Stimulated activated effector memory CD8-positive, alpha-beta T cell treated with anti-CD3 and anti-CD28 coated beads, Interleukin-12 subunit alpha, Interleukin-12 subunit beta, amount 100 ng/mL, for 72 hours (primary cell): ENCODE measurements at regions not wholly inside any gene's neighbourhood (a gene's known extent, or its start where the extent isn't known, plus 50 kb on each side); places are given as distances from the start of the nearest gene placed in this dataset.

Experiments
- ATAC-seq: fragments of 150-1000 bp; cut with Tn5 transposase; 2 replicates; pipeline ENCODE4 v1.10.0; 2021
- DNase-seq, 2 donors: peaks; one replicate each; pipeline ENCODE4 v3.0.0; 2021 to 2022; ENCODE audit warnings: low spot score in 2 of 2
- H3K27ac Mint-ChIP-seq: one replicate; pipeline ENCODE4 v1.8.0; 2022; ENCODE audit warnings: mild to moderate bottlenecking, mixed read lengths
- H3K36me3 Mint-ChIP-seq: one replicate; pipeline ENCODE4 v1.8.0; 2022; ENCODE audit warnings: mild to moderate bottlenecking, mixed read lengths
- H3K4me1 Mint-ChIP-seq: one replicate; pipeline ENCODE4 v1.8.0; 2022; ENCODE audit warnings: mixed read lengths
- H3K4me3 Mint-ChIP-seq: one replicate; pipeline ENCODE4 v1.8.0; 2022; ENCODE audit warnings: mild to moderate bottlenecking, mixed read lengths
- H3K9me3 Mint-ChIP-seq: one replicate; pipeline ENCODE4 v1.8.0; 2022; ENCODE audit warnings: mixed read lengths

DNA sequence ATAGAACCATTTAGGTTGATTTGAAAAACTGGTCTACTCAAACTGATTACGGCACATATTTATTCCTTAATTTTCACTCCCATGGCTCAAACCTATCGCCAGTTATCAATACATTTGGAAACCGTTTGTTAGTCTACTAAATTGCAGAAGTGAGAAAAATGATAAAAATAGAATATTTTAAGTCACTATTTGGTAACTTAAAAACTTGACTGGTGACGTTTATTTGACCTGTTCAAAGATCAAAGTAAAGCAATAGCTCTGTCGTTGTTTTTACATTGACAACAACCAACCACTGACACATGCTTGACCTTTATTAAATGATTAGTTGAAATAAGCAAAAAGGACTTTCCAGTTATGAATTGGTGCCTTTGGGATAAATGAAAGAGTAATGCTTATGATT lies 402.9 kb upstream of the MAP3K7 start:
- Mint-ChIP-seq H3K4me3 (no peak overlapping the region), H3K9me3 (no peaks in the 10 kb centered on the region)

DNA sequence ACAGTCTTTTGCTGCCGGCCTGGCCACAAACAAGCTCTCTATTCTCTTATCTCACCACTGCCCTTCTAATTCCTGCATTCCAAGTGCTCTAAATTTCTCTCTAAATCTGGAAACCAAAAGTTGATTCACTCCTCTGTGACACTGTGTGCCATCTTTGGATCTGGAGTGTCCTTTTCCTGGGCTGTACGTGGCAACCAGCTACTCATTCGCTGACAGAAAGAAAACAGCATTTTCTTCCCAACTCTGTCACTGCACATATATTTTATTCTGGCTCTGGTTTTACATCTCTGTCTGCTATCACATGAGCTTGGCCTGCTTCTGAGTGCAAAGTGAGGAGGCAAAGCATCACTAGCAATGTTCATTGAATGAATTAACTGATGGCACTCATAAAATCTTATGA lies 397.2 kb upstream of the MAP3K7 start:
- ATAC-seq (no peak), DNase-seq (no peak)
- no peaks in the 10 kb centered on the region for H3K4me1 Mint-ChIP-seq
- no peaks in the 10 kb centered on the region for H3K9me3 Mint-ChIP-seq
- H3K4me3 Mint-ChIP-seq: no peak overlapping the region
- H3K36me3 Mint-ChIP-seq: no peaks in the 10 kb centered on the region
- H3K27ac Mint-ChIP-seq: no peak overlapping the region

More for the DNA sequence above, 402.9 kb upstream of the MAP3K7 start:
- H3K4me1 Mint-ChIP-seq: no peaks in the 10 kb centered on the region
- no peak for ATAC-seq
- no peaks in the 10 kb centered on the region for H3K36me3 Mint-ChIP-seq
- no peak overlapping the region for H3K27ac Mint-ChIP-seq
- no peak for DNase-seq

DNA sequence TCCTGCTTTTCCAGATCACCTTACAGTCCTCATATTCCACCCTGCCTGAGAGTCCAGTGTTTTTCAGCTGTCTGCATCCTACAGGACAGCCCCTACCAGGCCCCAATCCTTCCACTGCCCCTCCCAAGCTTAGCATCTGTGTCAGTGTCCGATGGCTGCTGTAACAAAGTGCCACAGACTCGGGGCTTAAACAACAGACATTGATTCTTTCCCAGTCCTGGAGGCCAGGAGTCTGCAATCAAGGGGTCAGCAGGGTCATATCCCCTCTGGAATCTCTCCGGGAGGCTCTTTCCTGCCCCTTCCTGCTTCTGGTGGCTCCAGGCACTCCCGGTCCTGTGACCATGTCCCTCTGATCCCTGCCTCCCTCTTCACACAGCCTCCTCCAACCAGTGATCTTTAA lies 396.6 kb upstream of the MAP3K7 start:
- DNase-seq: no peak
- Mint-ChIP-seq H3K9me3 (no peaks in the 10 kb centered on the region), H3K36me3 (no peaks in the 10 kb centered on the region), H3K4me3 (no peak overlapping the region), H3K27ac (no peak overlapping the region), H3K4me1 (no peaks in the 10 kb centered on the region)
- peak; percentile 8 for ATAC-seq

DNA sequence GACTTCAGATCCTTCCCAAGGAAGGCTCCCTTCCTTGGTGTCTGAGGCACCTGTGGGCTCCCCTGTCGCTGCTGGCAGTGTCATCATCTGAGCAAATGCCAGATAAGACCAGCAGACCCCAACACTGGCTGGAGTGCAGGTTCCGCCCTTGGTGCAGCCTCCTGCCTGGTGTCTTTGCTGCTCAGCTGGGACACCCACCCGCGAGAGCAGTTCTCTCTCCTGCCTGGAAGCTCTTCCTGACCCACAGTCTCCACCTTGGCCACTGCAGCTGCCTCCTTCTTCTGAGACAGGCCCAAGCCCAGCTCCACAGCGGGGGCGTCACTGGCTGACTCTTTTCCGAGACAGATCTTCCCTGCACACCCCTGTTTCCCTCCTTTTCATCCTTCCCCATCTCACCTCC lies 395.7 kb upstream of the MAP3K7 start:
- H3K4me3 Mint-ChIP-seq: no peak overlapping the region
- H3K36me3 Mint-ChIP-seq: no peaks in the 10 kb centered on the region
- H3K4me1 Mint-ChIP-seq: no peaks in the 10 kb centered on the region
- H3K27ac Mint-ChIP-seq: no peak overlapping the region
- ATAC-seq (no peak), DNase-seq (no peak)
- H3K9me3 Mint-ChIP-seq: no peaks in the 10 kb centered on the region

DNA sequence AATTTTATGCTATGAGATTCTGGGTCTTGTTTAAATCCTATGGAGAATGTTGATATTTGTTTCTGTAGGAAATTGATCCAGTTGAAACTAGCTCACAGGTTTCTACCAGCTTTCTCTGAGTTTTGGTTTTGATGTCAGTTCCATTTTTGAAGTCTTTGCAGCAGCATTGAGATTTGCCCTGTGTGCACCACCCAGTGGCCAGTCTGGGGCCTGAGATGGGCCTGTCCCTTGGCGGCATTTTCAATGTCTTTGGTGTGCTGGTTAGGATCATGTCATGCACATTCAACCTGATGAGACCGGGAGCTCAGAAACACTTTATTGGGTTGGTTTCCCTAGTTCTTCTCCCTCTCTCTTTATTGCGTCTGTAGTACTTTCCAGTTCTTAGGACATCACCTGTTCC lies 395.2 kb upstream of the MAP3K7 start:
- Mint-ChIP-seq H3K9me3 (no peaks in the 10 kb centered on the region), H3K36me3 (no peaks in the 10 kb centered on the region), H3K4me3 (no peak overlapping the region), H3K4me1 (no peaks in the 10 kb centered on the region), H3K27ac (no peak overlapping the region)
- ATAC-seq: no peak
- DNase-seq: no peak

DNA sequence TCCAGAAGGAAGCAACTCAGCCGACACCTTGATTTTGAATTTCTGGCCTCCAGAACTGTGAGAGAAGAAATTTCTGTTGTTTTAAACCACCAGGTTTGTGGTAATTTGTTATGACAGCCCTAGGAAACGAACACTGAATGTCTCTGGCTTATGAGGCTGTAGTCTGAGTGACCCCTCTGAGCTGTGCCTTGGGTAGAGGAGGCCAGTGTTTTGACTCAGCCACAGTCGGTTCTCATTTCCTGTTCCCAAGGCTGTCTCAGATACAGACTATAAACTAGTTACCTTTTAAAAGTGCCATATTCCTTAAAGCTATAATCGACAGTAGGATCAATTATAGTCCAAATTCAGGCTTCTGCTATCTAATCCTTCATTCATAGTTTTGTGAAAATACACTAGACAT lies 391.2 kb upstream of the MAP3K7 start:
- DNase-seq (no peak), ATAC-seq (no peak)
- Mint-ChIP-seq H3K4me3 (no peak overlapping the region), H3K27ac (no peak overlapping the region), H3K9me3 (no peaks in the 10 kb centered on the region), H3K4me1 (no peaks in the 10 kb centered on the region), H3K36me3 (no peaks in the 10 kb centered on the region)

DNA sequence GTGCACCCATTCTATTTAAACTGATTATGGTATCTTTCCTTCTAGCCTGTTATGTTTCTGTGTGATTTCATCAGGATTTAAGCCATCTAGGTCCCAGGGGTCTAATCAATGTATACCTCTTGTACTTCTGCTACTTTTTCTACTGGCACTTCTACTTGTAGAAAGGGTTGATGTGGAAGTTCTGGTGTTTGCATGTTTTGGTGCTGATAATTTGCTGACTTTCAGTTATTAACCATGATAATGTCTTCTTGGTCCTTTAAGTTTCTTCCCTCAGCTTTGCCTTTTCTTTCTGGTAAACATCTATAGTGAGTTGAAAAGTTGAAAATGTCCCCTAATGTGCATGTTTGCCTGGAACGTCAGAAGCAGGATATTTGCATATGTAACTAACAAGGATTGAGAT lies 390.6 kb upstream of the MAP3K7 start:
- Mint-ChIP-seq H3K9me3 (no peaks in the 10 kb centered on the region), H3K27ac (no peak overlapping the region), H3K36me3 (no peaks in the 10 kb centered on the region), H3K4me1 (no peaks in the 10 kb centered on the region), H3K4me3 (no peak overlapping the region)
- no peak for DNase-seq
- no peak for ATAC-seq

DNA sequence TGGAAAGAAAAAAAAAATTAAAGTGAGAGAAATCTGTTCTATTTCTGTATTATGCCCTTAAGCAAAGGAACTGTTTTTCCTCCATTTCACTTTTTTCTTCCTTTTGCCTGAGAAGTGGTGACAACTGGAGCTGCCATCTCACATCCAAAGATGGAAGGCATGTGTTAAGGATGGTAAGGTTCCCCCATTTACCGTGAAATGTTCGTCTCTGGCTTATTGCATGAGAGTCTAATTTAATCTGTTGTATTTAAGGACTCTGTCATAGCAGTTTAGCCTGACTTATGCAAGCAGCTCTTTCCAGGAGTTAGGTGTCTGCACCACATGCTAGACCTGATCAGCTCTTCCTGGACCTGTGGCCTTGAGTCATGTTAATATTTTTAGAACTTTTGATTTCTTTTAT lies 389.5 kb upstream of the MAP3K7 start:
- Mint-ChIP-seq H3K4me3 (no peak overlapping the region), H3K9me3 (no peaks in the 10 kb centered on the region), H3K36me3 (no peaks in the 10 kb centered on the region), H3K27ac (no peak overlapping the region), H3K4me1 (no peaks in the 10 kb centered on the region)
- ATAC-seq (no peak), DNase-seq (no peak)

DNA sequence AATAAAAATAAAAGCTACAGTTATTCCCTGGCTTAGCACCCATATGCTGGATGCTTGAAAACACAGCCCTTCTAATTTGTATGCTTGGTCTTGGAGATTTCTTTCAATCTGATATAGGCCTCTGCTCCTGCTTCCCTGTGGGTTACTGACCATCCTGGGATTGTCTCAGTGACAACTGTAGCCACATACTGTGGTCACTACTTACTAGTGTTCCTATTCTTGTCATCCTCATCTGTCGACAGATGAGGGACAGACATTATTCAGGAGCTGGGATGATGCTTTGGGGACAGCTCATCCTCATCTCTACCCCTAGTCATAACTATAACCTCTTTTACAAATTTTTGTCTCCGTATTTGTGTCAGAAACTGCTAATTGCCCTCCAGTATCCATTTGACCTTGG lies 388.9 kb upstream of the MAP3K7 start:
- Mint-ChIP-seq H3K4me1 (no peaks in the 10 kb centered on the region), H3K27ac (no peak overlapping the region), H3K4me3 (no peak overlapping the region), H3K9me3 (no peaks in the 10 kb centered on the region), H3K36me3 (no peaks in the 10 kb centered on the region)
- ATAC-seq (no peak), DNase-seq (no peak)

DNA sequence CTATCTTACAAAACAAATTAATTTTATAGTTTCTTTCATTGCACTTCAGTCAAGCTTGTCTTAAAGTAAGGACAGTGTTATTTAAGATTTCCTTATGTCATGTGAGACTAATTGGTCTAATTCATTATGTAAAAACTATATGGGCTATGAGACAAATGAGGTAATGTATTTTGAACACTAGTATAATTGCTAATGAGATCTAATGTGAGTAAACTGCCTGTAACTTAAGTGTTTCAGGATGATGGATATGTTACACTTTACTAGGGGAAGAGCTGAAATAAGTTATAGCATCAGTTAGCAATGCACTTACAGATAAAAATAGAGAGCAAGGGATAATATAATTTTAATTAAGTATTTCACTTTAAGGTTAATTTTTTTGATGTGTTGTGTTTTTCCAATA lies 386.3 kb upstream of the MAP3K7 start:
- no peaks in the 10 kb centered on the region for H3K36me3 Mint-ChIP-seq
- DNase-seq: no peak
- no peaks in the 10 kb centered on the region for H3K9me3 Mint-ChIP-seq
- H3K4me3 Mint-ChIP-seq: no peak overlapping the region
- H3K4me1 Mint-ChIP-seq: no peaks in the 10 kb centered on the region
- no peak for ATAC-seq
- no peak overlapping the region for H3K27ac Mint-ChIP-seq

DNA sequence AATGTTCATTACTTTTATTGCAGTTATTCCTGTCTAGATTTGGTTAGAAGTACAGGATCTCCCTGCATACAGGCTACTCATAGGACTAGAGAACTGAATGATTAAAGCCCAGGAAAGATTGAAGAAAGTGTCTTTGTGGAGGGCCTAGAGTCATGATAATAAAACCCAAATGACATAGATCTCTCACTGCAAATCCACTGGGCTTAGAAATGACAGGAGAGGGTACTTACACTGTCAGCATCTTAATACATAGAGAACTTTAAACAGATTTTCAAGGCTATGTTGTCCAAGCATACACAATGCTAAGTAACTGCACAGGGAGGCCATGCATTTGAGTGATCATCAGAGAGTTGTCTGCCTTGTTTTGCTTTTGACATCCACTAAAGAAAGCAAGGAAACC lies 383.8 kb upstream of the MAP3K7 start:
- DNase-seq: no peak
- no peaks in the 10 kb centered on the region for H3K9me3 Mint-ChIP-seq
- H3K4me1 Mint-ChIP-seq: no peaks in the 10 kb centered on the region
- no peaks in the 10 kb centered on the region for H3K36me3 Mint-ChIP-seq
- H3K27ac Mint-ChIP-seq: no peak overlapping the region
- no peak for ATAC-seq
- no peak overlapping the region for H3K4me3 Mint-ChIP-seq

DNA sequence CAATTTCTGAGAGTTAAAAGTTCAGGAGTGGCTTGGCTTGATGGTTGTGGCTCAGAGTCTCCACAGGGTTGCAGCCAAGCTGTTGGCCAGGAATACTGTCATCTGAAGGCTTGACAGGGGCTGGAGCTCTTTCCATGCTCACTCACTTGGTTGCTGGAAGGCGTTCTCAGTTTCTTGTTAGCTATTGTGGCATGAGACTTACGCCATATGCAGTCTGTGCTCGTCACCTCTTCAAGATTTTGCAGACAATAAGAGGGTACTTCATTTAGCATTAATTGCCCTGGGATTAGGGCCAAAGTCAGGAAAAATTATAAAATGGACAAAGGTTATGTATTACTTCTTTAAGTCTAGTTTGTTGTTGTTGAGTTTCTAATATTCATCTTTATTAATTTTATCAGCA lies 380.6 kb upstream of the MAP3K7 start:
- ATAC-seq: no peak
- Mint-ChIP-seq H3K9me3 (no peaks in the 10 kb centered on the region), H3K4me3 (no peak overlapping the region), H3K36me3 (no peaks in the 10 kb centered on the region), H3K4me1 (no peaks in the 10 kb centered on the region), H3K27ac (no peak overlapping the region)
- no peak for DNase-seq

DNA sequence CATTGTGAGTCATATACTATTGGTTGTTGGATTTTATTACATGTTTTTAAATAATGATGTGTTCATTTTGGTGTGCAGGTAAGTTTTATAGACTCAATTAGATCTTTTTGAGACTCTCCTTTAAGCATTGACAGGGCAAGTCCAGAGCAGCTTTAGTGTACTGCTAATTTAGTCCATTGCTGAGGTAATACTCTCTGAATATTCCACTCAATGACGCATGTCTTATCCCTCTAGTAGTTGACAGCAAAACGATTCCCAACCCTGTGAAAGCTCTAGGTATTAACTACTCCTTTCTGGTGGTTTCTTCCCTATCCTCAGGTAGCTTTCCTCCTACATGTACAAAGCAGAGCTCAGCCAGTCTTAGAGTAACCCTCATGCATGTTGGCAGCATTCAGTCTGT lies 373.5 kb upstream of the MAP3K7 start:
- Mint-ChIP-seq H3K9me3 (no peaks in the 10 kb centered on the region), H3K36me3 (no peaks in the 10 kb centered on the region), H3K4me1 (no peaks in the 10 kb centered on the region), H3K4me3 (no peak overlapping the region), H3K27ac (no peak overlapping the region)
- no peak for DNase-seq
- peak; percentile 24 for ATAC-seq

DNA sequence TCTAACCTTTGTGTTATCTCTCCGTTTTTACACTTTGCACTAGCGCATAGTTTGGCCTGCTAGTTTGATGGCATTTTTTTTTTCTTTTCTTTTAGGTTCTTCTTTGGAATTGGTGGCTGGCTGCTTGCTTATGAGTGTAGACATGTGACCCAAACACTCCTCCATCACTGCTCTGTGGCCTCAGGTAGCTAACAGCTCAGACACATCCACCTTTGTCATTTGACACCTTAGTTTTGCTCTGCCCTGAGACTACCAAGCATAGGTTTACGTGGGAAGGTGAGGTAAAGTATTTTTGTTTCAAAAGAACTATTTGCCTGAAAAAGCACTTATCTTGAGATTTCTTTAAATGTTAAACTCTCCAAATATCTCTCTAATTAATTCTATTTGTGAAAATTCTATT lies 368.4 kb upstream of the MAP3K7 start:
- ATAC-seq (no peak), DNase-seq (no peak)
- H3K4me1 Mint-ChIP-seq: no peaks in the 10 kb centered on the region
- no peaks in the 10 kb centered on the region for H3K9me3 Mint-ChIP-seq
- no peak overlapping the region for H3K4me3 Mint-ChIP-seq
- no peaks in the 10 kb centered on the region for H3K36me3 Mint-ChIP-seq
- no peak overlapping the region for H3K27ac Mint-ChIP-seq

DNA sequence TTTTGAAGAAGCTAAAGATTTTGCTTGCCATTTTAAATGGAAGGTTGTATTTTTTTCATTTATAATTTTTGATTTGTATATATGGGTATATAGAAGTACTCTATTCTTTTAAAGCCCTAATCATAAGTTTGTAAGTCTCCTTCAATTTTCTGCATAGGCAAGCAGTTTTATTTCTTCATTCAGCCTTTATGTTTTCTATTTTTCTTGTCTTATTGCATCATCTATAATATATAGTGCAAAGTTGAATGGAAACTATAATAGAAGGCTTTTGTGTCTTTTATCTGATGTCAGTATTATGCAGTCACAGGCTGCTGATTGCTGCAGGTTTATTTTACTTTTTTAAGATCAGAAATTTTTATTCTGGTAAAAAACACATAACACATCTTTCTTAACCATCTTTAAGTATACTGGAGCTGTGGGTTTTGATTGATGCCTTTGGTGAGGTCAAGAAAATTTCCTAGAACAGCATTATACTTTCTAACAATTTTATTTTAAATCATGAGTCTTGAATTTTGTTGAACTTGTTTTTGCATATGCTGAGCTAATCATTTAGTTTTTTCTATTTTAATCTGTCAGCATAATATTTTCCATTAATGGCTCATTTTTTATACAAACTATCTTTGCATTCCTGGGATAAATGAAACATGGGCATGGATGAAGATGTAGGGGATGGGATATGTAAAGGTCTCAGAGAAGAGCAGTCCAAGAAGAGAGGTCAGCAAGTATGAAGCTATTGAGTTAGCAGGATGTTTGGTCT lies 366.7 kb upstream of the MAP3K7 start:
- Mint-ChIP-seq H3K4me3 (no peak overlapping the region), H3K9me3 (no peaks in the 10 kb centered on the region), H3K27ac (no peak overlapping the region), H3K36me3 (no peaks in the 10 kb centered on the region), H3K4me1 (no peaks in the 10 kb centered on the region)
- DNase-seq (no peak), ATAC-seq (no peak)

DNA sequence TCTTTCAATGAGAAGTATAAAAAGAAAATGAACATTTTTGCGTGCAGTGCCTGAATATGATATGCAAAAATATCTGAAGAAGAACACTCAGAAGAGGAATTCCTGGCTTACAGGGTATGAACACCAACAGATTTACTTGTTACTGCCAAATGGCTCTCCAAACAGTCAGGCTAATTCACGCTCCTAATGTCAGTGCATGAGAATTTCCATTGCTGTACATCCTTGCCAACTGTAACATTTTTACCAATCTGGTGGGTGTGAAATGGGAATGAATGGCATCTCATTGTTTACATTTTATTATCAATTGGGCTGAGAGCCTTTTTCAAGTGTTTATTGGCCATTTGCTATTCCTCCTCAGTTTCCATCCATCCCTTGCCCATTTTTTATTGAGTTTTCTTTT lies 365.3 kb upstream of the MAP3K7 start:
- DNase-seq (no peak), ATAC-seq (no peak)
- H3K9me3 Mint-ChIP-seq: no peaks in the 10 kb centered on the region
- no peaks in the 10 kb centered on the region for H3K36me3 Mint-ChIP-seq
- H3K4me1 Mint-ChIP-seq: no peaks in the 10 kb centered on the region
- no peak overlapping the region for H3K27ac Mint-ChIP-seq
- H3K4me3 Mint-ChIP-seq: no peak overlapping the region

DNA sequence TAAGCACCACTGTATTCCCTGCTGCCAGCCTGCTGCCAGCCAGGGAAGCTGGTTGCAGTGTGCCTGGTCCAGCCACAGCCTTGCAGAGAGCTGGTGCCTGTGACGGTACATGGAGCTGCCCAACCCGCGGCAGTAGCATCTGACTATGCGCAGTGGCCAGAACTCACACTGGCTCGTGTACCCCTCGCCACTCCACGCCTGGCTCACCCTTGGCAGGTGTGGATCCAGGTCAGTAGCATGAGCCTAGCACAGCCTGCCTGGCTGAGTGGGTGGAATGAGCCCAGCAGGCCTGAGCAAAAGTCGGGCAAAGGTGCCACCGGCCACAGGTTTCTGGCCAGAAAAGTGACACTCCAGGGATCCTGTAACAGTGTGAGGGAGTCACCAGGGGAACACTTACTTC lies 361.7 kb upstream of the MAP3K7 start:
- H3K36me3 Mint-ChIP-seq: no peaks in the 10 kb centered on the region
- no peaks in the 10 kb centered on the region for H3K9me3 Mint-ChIP-seq
- no peak for DNase-seq
- H3K27ac Mint-ChIP-seq: no peak overlapping the region
- no peak overlapping the region for H3K4me3 Mint-ChIP-seq
- no peaks in the 10 kb centered on the region for H3K4me1 Mint-ChIP-seq
- ATAC-seq: peak; percentile 20
